GM12872 (cell line): ENCODE measurements at regions not wholly inside any gene's neighbourhood (a gene's known extent, or its start where the extent isn't known, plus 50 kb on each side); places are given as distances from the start of the nearest gene placed in this dataset.

ENCODE experiments used
- TF ChIP-seq, protein P1 (sequence below): IDR thresholded peaks from 3 replicates; pipeline ENCODE4 v1.5.1; 2011; ENCODE audit warnings: low read depth, mild to moderate bottlenecking, low read length, moderate library complexity; ENCODE audit not compliant: insufficient read depth

DNA sequence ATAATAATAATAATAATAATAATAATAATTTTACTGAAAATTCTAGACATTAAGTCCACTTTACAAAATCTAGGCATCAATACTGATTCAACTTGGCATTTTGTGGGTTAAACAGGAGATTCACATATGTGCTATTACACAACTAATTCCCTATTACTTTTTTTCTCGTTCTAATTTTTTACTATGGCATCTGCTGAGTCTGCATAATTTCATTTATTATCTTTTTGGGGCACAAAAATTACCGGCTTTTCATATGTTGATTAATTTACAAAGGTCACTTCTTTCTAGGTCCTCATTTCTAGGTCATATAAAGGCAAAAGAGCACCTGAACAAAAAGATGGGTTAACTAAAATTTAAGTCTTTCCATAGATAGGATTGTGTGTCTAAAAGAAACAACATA is 1357.8 kb upstream of the ADGRB3 start:
- TF ChIP-seq, protein P1, sequence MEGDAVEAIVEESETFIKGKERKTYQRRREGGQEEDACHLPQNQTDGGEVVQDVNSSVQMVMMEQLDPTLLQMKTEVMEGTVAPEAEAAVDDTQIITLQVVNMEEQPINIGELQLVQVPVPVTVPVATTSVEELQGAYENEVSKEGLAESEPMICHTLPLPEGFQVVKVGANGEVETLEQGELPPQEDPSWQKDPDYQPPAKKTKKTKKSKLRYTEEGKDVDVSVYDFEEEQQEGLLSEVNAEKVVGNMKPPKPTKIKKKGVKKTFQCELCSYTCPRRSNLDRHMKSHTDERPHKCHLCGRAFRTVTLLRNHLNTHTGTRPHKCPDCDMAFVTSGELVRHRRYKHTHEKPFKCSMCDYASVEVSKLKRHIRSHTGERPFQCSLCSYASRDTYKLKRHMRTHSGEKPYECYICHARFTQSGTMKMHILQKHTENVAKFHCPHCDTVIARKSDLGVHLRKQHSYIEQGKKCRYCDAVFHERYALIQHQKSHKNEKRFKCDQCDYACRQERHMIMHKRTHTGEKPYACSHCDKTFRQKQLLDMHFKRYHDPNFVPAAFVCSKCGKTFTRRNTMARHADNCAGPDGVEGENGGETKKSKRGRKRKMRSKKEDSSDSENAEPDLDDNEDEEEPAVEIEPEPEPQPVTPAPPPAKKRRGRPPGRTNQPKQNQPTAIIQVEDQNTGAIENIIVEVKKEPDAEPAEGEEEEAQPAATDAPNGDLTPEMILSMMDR, result no peak

DNA sequence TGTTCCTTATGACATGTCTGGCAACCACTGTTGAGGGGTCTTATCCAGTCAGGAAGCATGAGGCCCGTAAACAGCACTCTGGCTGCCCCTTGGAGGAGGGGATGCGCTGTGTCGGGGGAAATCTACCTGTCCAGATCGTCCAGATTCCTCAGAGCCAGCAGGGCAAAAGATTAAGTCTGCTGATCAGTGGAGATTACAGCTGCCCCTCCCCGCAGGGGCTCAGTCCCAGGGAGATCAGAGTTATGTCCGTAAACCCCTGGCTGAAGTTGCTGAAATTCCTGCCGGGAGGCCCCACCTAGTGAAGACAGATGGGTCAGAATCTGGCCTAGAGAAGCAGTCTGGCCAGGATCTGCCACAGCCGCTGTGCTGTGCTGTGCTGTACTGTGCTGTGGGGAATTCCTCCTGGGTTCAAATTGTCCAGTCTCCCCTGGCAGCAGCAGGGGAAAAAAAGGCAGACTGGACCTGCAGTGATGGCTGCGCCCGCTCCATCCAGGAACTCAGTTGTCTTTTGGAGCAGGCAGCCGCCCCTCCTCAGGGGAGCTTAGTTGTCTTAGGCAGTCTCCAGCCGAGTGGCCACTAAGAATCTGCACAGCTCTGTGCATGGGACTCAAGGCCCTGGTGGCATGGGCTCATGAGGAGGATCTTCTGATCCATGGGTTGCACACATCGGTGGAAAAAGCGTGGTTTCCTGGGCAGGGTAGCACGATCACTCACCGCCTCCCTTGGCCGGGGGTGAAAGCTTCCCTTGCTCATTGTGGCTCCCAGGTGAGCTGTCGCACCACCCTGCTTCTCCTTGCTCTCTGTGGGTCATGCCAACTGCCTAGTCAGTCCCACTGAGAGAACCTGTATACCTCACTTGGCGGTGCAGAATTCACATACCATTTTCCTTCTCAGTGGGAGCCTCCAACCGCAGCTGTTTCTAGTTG is 1368.8 kb upstream of the ADGRB3 start:
- TF ChIP-seq, protein P1, result no peak

DNA sequence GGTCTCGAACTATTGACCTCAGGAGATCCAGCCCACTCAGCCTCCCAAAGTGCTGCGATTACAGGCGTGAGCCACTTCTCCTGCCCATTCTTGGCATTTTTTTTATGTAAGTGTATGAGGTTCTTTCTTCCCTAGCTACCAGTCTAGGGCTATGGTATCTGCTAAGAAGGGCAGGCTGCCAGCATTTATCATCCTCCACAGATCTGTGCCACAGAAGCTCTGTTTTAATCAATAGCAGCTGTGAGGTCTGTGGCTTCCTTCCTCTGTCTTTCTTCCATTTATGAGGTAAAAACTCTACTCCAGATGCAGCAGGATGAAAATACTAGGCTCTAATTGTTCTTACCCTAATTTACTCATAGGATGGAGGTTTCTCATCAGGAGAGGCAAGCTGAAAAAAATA is 1382.4 kb upstream of the ADGRB3 start:
- TF ChIP-seq, protein P1, result no peak

DNA sequence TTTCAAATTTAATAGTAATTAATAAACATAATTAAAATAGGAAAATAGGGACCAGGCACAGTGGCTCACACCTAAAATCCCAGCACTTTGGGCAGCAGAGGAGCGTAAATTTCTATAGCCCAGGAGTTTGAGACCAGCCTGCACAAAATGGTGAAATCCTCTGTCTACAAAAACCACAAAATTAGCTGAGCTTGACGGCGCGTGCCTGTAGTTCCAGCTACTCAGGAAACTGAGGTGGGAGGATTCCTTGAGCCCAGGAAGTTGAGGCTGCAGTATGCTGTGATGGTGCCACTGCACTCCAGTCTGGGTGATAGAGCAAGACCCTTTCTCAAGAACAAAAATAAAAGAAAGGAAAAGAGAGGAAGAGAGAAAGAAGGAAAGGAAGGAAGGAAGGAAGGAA is 1387.0 kb upstream of the ADGRB3 start:
- TF ChIP-seq, protein P1, result no peak

DNA sequence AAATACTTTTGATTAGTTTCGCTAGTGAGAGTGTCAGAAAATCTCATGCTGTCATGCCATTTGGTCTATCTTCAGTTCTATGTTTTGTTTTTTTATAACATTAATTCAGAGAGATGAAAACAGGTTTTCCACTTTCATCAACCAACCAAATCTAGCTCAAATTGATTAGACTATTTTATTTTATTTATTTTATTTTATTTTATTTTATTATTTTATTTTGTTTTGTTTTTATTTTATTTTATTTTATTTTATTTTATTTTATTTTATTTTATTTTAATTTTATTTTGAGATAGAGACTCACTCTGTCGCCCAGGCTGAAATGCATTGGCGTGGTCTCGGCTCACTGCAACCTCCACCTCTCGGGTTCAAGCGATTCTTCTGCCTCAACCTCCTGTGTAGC is 1391.0 kb upstream of the ADGRB3 start:
- TF ChIP-seq, protein P1, result no peak

DNA sequence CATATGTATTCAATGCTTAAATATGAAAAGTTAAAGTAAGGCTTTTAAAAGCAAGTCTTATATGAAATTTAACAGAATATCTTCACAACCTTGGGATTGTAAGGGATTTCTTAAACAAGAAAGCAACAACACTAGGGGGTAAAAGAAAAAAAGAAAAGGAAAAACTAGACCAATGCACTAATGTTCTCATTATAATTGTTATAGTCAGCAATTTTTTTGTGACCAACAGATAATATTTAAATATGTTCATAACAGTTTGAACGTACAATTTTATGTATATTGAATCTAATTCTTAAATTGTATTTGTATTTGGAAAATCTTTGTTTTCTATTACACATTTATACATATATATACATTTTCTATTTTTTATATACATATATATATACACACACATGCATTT is 1397.8 kb upstream of the ADGRB3 start:
- TF ChIP-seq, protein P1, result no peak

DNA sequence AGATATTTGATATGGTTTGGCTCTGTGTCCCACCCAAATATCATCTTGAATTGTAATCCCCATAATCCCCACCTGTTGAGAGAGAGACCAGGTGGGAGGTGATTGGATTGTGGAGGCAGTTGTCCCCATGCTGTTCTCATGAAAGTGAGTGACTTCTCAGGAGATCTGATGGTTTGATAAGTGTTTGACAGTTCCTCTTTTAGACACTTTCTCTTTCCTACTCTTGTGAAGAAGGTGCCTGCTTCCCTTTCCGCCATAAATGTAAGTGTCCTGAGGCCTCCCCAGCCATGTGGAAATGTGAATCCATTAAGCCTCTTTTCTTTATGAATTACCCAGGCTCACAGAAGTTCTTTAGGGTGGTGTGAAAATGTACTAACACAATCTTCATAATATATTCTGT is 1404.0 kb upstream of the ADGRB3 start:
- TF ChIP-seq, protein P1, result no peak
